ENCODE measurements at regions not wholly inside any gene's neighbourhood (a gene's known extent, or its start where the extent isn't known, plus 50 kb on each side); places are given as distances from the start of the nearest gene placed in this dataset.
"Not testable (repeated sequence)": the region's sequence is repeated elsewhere in the genome, so short reads cannot be mapped to it uniquely, and the experiment has no call there.

DNA sequence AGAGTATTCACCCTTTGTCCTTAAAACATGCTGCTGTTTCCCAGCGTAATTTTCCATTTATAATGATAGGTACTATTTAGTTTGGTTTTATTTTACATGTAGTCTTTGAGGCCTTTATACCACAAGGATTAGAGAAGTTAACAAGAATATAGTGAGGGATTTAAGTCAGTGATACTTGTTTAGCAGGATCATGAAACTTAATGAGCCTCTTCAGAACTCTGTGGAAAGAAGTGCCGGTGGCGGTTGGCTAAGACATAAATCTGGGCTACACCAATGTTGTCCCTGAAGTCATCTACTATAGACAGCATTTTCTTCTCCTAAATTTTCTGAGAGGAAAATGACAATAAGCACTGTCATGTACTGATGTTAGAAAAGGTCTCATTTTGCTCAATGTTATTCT is 1226.0 kb upstream of the SEL1L start:
- TF ChIP-seq JUND (IDR thresholded peaks at IDR 0.05; ENCODE audit: low read depth): no peak
- DNase-seq (ENCODE audit: low read depth in 1 of 2, low spot score in 1 of 2): peak in 1 of 2 experiments; percentile 10
- in situ Hi-C loops (cut with HindIII; ENCODE audit: low pct_unique_long_range_greater_than_20kb, low sequenced_read_pairs): no loop called here

DNA sequence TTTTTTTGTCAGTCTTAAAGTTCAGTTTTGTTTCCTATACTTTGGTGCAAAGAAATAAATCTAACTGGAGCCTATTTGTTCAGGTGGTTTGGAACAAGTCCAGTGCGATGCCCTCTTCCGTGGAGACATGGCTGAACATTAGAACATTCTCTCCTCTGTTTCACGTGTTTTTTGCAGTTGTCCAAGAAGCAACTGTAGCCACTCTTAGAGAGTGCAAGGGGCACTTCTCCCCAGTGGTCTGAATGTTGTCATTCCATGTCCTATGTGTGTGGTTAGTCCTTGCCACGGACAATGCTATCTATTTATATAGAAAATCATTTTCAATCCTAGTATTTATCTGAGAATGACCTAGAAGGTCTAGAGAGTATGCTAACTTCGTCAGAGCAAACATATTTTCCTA is 1232.5 kb upstream of the SEL1L start:
- in situ Hi-C loops (cut with HindIII; ENCODE audit: low pct_unique_long_range_greater_than_20kb, low sequenced_read_pairs): no loop called here
- TF ChIP-seq JUND (IDR thresholded peaks at IDR 0.05; ENCODE audit: low read depth): no peak
- no peak for DNase-seq (ENCODE audit: low read depth in 1 of 2, low spot score in 1 of 2)

DNA sequence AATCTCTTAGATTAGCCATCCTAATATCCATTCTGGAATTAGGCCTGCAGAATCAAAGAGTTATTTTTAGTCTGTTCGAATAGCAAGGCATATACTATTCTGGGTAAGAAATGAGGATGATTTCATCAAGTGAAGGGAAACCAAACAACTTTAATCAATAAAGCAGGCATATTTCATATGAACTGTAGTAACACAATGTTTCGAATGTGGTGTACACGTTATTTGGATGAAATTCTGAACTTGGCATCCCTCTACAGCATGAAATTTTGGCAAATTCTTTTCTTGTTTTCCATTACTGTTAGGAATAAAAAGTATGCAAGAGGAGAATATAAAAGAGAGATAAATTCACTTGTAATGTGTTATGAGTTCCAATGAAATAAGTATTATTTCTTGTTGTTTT is 1233.3 kb upstream of the SEL1L start:
- in situ Hi-C loops (cut with HindIII; ENCODE audit: low pct_unique_long_range_greater_than_20kb, low sequenced_read_pairs): no loop called here
- no peak for DNase-seq (ENCODE audit: low read depth in 1 of 2, low spot score in 1 of 2)
- TF ChIP-seq JUND (IDR thresholded peaks at IDR 0.05; ENCODE audit: low read depth): no peak

DNA sequence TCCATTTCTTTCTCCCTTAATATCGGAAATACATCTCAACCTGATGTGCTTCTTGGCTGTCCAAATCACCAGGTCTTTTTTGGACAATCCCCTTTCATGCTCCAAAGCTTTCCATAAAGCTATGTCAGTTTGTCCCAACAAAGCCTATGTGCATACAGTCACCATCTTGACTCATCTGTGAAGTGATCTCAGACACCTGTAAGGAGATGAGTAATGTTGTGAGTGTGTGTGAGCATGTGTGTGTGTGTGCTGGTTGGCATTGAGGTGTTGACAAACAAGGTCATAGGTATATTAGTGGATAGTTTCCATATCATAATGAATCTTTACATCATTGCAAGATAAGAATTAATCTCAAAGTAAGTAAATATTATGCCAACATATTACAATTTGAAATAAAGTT is 1243.3 kb upstream of the SEL1L start:
- no peak for TF ChIP-seq JUND (IDR thresholded peaks at IDR 0.05; ENCODE audit: low read depth)
- no peak for DNase-seq (ENCODE audit: low read depth in 1 of 2, low spot score in 1 of 2)
- in situ Hi-C loops (cut with HindIII; ENCODE audit: low pct_unique_long_range_greater_than_20kb, low sequenced_read_pairs): no loop called here

DNA sequence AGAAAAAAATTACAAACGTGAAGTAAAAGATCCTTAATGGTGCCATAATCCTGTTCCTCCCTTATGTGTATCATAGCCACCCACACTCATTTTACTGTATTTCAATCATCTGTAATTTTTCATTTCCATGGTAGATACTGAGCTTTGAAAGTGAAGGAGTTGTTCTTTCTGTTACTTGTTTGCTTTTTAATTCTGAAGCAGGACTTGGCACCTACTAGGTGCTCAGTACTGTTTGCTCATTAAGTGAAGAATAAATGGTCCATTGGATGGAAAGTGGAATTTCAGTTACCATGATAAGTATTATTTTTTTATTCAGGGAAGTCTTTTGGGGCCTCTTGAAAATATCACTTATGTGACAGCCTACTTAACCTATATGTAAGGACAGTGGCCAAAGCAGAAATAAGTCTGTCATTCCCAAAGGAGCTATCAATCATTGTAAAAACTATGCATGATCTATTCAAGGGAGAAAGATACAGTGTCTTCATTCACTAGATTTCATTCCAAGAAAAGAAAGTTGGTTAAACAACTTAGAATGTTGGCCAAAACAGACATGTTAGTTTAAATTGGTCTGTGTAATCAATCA is 1244.4 kb upstream of the SEL1L start:
- DNase-seq (ENCODE audit: low read depth in 1 of 2, low spot score in 1 of 2): no peak
- in situ Hi-C loops (cut with HindIII; ENCODE audit: low pct_unique_long_range_greater_than_20kb, low sequenced_read_pairs): no loop called here
- no peak for TF ChIP-seq JUND (IDR thresholded peaks at IDR 0.05; ENCODE audit: low read depth)

DNA sequence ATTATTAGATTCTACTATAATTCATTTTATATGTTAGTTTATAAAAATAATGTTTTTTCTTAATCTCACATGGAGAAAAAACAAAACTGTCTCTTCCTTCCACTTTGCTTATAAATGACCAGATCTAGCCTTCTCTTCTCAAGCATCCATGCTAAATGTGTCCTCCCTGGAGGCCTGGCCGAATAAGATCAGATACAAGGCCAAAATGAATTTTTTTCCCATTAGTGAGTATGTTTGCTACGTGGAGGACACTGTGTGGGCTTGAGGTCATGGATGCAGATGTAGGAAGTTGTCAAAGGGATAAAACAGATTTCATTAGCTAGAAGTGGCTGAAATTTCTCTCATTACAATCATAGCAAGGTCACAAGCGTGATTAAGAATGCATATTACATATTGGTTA is 1244.9 kb upstream of the SEL1L start:
- DNase-seq (ENCODE audit: low read depth in 1 of 2, low spot score in 1 of 2): no peak
- in situ Hi-C loops (cut with HindIII; ENCODE audit: low pct_unique_long_range_greater_than_20kb, low sequenced_read_pairs): no loop called here
- no peak for TF ChIP-seq JUND (IDR thresholded peaks at IDR 0.05; ENCODE audit: low read depth)

DNA sequence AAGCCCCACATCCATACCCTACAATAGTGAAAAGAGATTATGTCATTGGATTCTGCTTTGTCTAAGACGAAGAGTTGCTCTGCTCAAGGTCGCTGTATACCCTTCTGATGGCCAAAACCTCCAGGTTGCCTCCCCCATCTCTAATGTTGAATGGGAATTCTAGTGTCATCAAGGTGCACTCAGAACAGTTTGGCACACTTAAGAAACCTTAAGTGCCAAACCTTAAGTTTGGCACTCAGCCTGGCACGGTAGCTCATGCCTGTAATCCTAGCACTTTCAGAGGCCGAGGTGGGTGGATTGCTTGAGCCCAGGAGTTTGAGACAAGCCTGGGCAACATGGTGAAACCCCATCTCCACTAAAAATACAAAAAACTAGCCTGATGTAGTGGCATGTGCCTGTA is 1245.6 kb upstream of the SEL1L start:
- TF ChIP-seq JUND (IDR thresholded peaks at IDR 0.05; ENCODE audit: low read depth): no peak
- in situ Hi-C loops (cut with HindIII; ENCODE audit: low pct_unique_long_range_greater_than_20kb, low sequenced_read_pairs): no loop called here
- no peak for DNase-seq (ENCODE audit: low read depth in 1 of 2, low spot score in 1 of 2)

DNA sequence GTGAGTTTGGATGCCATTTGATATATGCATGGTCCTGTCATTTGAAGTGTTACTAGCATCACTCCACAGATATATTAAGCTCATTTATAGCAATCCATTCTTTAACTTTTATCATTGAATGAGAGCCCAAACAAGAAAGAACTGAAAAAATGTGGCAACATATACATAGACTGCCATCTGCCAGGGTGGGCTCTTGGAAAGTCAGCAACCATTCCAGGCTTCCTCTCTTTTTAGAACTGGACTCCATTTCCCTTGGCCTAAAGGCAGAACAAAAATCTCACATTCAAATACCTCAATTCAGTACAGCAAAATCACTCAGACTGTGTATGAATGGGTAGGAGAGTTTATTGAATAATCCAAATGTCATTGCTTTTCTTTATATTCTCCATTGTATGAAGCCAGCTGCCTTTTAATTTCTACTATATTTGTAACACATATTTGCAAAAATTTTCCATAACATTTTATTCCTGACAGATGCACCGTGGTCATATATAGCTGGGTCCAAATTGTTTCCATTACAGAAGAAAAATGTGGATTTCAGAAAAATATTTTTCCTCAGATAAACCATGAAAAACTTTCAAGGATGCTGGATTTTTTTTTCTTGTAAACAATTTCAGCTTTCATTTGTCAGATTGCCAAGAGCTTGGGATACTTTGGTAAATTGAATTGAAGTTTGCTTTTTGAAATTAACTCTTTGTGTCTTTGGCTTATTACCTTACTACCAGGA is 1252.3 kb upstream of the SEL1L start:
- TF ChIP-seq JUND (IDR thresholded peaks at IDR 0.05; ENCODE audit: low read depth): no peak

DNA sequence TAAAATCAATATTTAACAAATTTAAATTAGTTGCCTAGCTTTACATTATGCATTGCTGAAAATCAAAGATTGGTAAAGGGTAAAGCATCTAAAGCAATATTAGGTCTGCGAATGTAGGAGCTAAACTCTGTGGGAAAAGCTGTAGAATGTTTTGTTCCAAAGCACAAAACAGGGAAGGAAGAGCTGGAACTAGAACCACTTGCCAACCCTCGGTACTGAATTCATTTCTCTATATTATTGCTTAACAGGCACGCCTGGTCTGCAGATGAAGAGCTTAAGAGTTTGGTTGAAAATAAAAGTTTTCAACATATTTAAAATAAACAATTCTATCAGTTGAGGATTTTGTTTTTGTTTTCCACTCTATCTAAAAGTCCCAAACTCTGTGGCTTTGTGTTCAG is 1252.8 kb upstream of the SEL1L start:
- no peak for DNase-seq (ENCODE audit: low read depth in 1 of 2, low spot score in 1 of 2)
- TF ChIP-seq JUND (IDR thresholded peaks at IDR 0.05; ENCODE audit: low read depth): no peak
- in situ Hi-C loops (cut with HindIII; ENCODE audit: low pct_unique_long_range_greater_than_20kb, low sequenced_read_pairs): no loop called here

More for the DNA sequence above, 1252.3 kb upstream of the SEL1L start:
- in situ Hi-C loops (cut with HindIII; ENCODE audit: low pct_unique_long_range_greater_than_20kb, low sequenced_read_pairs): no loop called here
- DNase-seq (ENCODE audit: low read depth in 1 of 2, low spot score in 1 of 2): no peak

DNA sequence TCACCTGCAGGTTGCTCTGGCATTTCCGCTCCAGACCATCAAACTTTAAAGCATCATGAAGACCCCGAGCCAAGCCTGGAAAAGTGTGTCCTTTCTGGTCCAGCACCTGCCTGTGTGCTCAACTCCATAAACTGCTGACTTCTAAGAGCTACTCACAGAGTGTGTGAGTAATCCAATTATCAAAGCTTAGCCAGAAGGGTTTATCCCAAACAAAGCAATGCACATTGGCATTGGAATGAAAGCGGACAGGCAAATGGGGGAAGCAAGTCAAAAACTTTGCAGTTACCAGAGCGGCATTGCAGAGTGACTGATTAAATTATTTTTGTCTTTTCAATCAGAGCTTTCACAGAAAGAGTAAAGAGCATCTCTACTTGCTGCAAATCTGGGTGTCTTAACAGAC is 1262.4 kb upstream of the SEL1L start:
- in situ Hi-C loops (cut with HindIII; ENCODE audit: low pct_unique_long_range_greater_than_20kb, low sequenced_read_pairs): no loop called here
- TF ChIP-seq JUND (IDR thresholded peaks at IDR 0.05; ENCODE audit: low read depth): no peak
- no peak for DNase-seq (ENCODE audit: low read depth in 1 of 2, low spot score in 1 of 2)

DNA sequence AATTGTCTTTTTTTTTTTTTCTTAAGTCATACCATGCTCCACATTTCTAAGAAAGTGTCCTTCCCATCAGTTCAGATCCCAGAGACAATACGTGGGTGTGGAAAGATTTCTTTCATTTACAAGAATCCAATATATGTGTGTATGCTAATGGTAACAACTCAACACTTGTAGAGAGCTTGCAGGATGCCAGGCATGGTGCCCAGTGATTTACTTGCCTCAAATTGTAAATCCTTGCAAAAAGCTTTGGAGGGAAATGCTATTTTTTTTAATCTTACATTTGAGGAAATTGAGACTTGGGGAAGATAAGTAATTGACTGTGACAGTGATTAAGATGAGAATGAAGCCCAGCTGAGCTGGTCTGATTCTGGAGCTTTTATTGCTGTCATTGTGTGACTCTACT is 1264.6 kb upstream of the SEL1L start:
- in situ Hi-C loops (cut with HindIII; ENCODE audit: low pct_unique_long_range_greater_than_20kb, low sequenced_read_pairs): no loop called here
- DNase-seq (ENCODE audit: low read depth in 1 of 2, low spot score in 1 of 2): no peak
- TF ChIP-seq JUND (IDR thresholded peaks at IDR 0.05; ENCODE audit: low read depth): no peak

DNA sequence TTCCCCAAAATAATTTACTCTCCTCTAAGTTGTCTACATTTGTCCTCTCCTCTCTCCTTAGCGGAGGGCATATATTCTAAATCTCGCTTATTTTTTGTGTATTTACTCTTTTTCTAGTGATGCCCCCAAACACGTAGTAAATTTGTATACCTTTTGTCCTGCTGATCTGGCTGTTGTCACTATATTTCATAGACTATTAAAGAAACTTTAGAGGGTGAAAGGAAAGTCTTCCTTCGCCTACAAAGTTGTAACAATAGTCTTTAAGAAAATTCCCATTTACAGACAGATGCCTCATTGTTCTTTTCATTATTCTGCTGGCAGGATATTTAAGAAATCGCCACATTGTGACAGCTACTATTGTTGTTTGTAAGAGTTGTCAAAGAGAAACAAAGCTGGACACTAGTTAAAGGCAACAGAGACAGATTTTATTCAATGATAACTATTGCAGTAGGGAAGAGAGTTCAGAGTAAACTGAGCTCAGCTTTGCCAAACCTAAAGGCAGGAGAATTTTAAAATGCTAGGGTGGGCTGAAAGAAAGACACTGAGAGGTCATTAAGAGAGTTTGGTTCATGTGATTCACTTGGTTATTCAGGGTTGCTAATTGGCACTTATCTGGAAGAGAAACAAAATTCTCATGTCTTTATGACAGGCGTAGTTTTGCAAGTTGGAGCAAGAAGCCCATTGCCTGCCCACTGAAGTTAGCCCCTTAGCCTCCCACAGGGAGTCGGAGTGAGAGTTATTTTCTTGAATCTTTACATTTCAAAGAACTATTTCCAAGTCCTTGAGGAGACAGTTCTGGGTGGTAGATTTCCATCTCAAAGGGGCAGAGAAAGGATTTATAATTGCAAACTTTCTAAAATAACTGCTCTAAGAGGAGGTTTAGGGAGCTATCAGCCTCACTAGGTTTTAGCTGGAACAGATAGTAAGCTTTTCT is 1272.5 kb upstream of the SEL1L start:
- DNase-seq (ENCODE audit: low read depth in 1 of 2, low spot score in 1 of 2): no peak
- no peak for TF ChIP-seq JUND (IDR thresholded peaks at IDR 0.05; ENCODE audit: low read depth)
- in situ Hi-C loops (cut with HindIII; ENCODE audit: low pct_unique_long_range_greater_than_20kb, low sequenced_read_pairs): no loop called here

DNA sequence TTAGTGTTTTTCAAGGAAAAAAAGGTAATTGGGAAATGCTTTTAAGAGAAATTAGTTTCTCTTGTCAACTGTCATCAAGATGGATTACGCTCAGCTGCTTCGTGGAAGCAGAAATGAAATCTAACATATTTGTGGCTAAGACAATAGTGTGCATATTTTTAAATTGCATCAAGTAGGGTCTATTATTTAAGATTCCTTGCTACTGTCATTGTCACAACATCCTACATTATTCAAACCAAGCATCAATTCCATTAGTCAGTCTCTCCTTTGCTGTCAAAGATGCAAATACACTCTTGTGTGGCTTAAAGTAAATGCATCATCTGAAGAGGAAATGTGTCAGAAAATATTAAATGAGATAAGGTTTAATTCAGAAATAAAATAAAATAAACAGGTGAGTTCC is 1277.6 kb upstream of the SEL1L start:
- no peak for DNase-seq (ENCODE audit: low read depth in 1 of 2, low spot score in 1 of 2)
- TF ChIP-seq JUND (IDR thresholded peaks at IDR 0.05; ENCODE audit: low read depth): no peak
- in situ Hi-C loops (cut with HindIII; ENCODE audit: low pct_unique_long_range_greater_than_20kb, low sequenced_read_pairs): no loop called here

DNA sequence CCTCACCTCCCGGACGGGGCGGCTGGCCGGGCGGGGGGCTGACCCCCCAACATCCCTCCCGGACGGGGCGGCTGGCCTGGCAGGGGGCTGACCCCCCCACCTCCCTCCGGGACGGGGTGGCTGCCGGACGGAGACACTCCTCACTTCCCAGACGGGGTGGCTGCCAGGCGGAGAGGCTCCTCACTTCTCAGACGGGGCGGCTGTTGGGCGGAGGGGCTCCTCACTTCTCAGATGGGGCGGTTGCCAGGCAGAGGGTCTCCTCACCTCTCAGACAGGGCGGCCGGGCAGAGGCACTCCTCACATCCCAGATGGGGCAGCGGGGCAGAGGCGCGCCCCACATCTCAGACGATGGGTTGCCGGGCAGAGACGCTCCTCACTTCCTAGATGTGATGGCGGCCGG is 1280.7 kb upstream of the SEL1L start:
- in situ Hi-C loops (cut with HindIII; ENCODE audit: low pct_unique_long_range_greater_than_20kb, low sequenced_read_pairs); DNase-seq (ENCODE audit: low read depth in 1 of 2, low spot score in 1 of 2): not testable (repeated sequence)

All from T47D (cell line).